ENCODE measurements at regions not wholly inside any gene's neighbourhood (a gene's known extent, or its start where the extent isn't known, plus 50 kb on each side); places are given as distances from the start of the nearest gene placed in this dataset.

GRCh38 chr14:48714366-48714765 lies 871.8 kb downstream of the RPS29 start:
- H3K36me3 ChIP-seq (ENCODE audit: control insufficient read depth, low read length), result no peaks in the 10 kb centered on the region
- H3K4me2 ChIP-seq (ENCODE audit: low read length), result no peak overlapping the region
- H3F3A ChIP-seq (ENCODE audit: control insufficient read depth, insufficient read depth), result no peaks in the 10 kb centered on the region
- H3K9me2 ChIP-seq (replicated peaks; ENCODE audit: control insufficient read depth, low read length), result no peaks in the 10 kb centered on the region
- no peaks in the 10 kb centered on the region for H3K4me1 ChIP-seq (ENCODE audit: control insufficient read depth, low read length)
- no peak for TF ChIP-seq EZH2phosphoT487 (IDR thresholded peaks at IDR 0.05; ENCODE audit: borderline replicate concordance, low read length)
- TF ChIP-seq CTCF (IDR thresholded peaks at IDR 0.05; ENCODE audit: low read depth, low read length, poor library complexity, severe bottlenecking), result no peak
- H3K4me3 ChIP-seq (ENCODE audit: low read length), result no peak overlapping the region
- no peaks in the 10 kb centered on the region for H3K9me3 ChIP-seq (ENCODE audit: control insufficient read depth, insufficient read depth, low read length)
- no peaks in the 10 kb centered on the region for H3K27me3 ChIP-seq (ENCODE audit: control insufficient read depth, low read length)
- H4K20me1 ChIP-seq (ENCODE audit: control insufficient read depth, insufficient read depth, low read depth, low read length), result no peaks in the 10 kb centered on the region
- H3K27ac ChIP-seq (ENCODE audit: low read depth, low read length), result no peak overlapping the region
- no peaks in the 10 kb centered on the region for H3K79me2 ChIP-seq (ENCODE audit: control insufficient read depth, low read length)

GRCh38 chr14:48710133-48710532 lies 876.0 kb downstream of the RPS29 start:
- no peaks in the 10 kb centered on the region for H3K9me3 ChIP-seq (ENCODE audit: control insufficient read depth, insufficient read depth, low read length)
- H3K36me3 ChIP-seq (ENCODE audit: control insufficient read depth, low read length), result no peaks in the 10 kb centered on the region
- H3F3A ChIP-seq (ENCODE audit: control insufficient read depth, insufficient read depth), result no peaks in the 10 kb centered on the region
- no peaks in the 10 kb centered on the region for H3K9me2 ChIP-seq (replicated peaks; ENCODE audit: control insufficient read depth, low read length)
- no peaks in the 10 kb centered on the region for H3K79me2 ChIP-seq (ENCODE audit: control insufficient read depth, low read length)
- H3K4me2 ChIP-seq (ENCODE audit: low read length), result no peak overlapping the region
- TF ChIP-seq EZH2phosphoT487 (IDR thresholded peaks at IDR 0.05; ENCODE audit: borderline replicate concordance, low read length), result no peak
- no peak for TF ChIP-seq CTCF (IDR thresholded peaks at IDR 0.05; ENCODE audit: low read depth, low read length, poor library complexity, severe bottlenecking)
- H3K4me1 ChIP-seq (ENCODE audit: control insufficient read depth, low read length), result no peaks in the 10 kb centered on the region
- no peak overlapping the region for H3K4me3 ChIP-seq (ENCODE audit: low read length)
- no peak overlapping the region for H3K27ac ChIP-seq (ENCODE audit: low read depth, low read length)
- no peaks in the 10 kb centered on the region for H3K27me3 ChIP-seq (ENCODE audit: control insufficient read depth, low read length)
- H4K20me1 ChIP-seq (ENCODE audit: control insufficient read depth, insufficient read depth, low read depth, low read length), result no peaks in the 10 kb centered on the region

GRCh38 chr14:48709277-48709785 lies 876.8 kb downstream of the RPS29 start:
- no peaks in the 10 kb centered on the region for H3K9me2 ChIP-seq (replicated peaks; ENCODE audit: control insufficient read depth, low read length)
- peaks cover 1% of the 10 kb centered on the region for H3K4me1 ChIP-seq (ENCODE audit: control insufficient read depth, low read length)
- H3K4me3 ChIP-seq (ENCODE audit: low read length), result no peak overlapping the region
- no peaks in the 10 kb centered on the region for H3K79me2 ChIP-seq (ENCODE audit: control insufficient read depth, low read length)
- TF ChIP-seq EZH2phosphoT487 (IDR thresholded peaks at IDR 0.05; ENCODE audit: borderline replicate concordance, low read length) (no peak), CTCF (IDR thresholded peaks at IDR 0.05; ENCODE audit: low read depth, low read length, poor library complexity, severe bottlenecking) (no peak)
- H3K9me3 ChIP-seq (ENCODE audit: control insufficient read depth, insufficient read depth, low read length), result no peaks in the 10 kb centered on the region
- H3K27me3 ChIP-seq (ENCODE audit: control insufficient read depth, low read length), result no peaks in the 10 kb centered on the region
- no peaks in the 10 kb centered on the region for H3K36me3 ChIP-seq (ENCODE audit: control insufficient read depth, low read length)
- H4K20me1 ChIP-seq (ENCODE audit: control insufficient read depth, insufficient read depth, low read depth, low read length), result no peaks in the 10 kb centered on the region
- H3F3A ChIP-seq (ENCODE audit: control insufficient read depth, insufficient read depth), result no peaks in the 10 kb centered on the region
- no peak overlapping the region for H3K4me2 ChIP-seq (ENCODE audit: low read length)
- no peak overlapping the region for H3K27ac ChIP-seq (ENCODE audit: low read depth, low read length)
